ENCODE measurements at regions not wholly inside any gene's neighbourhood (a gene's known extent, or its start where the extent isn't known, plus 50 kb on each side); places are given as distances from the start of the nearest gene placed in this dataset.
"Not testable (repeated sequence)": the region's sequence is repeated elsewhere in the genome, so short reads cannot be mapped to it uniquely, and the experiment has no call there.

GRCh38 chr5:110306650-110307049 is 419.8 kb downstream of the TMEM232 start:
- no peak for DNase-seq (ENCODE audit: low spot score)

- DNase-seq (ENCODE audit: low spot score), result no peak
These were observed 417.2 kb downstream of the TMEM232 start for GRCh38 chr5:110309222-110309621.

GRCh38 chr5:110316566-110316965 is 409.9 kb downstream of the TMEM232 start:
- not testable (repeated sequence) for DNase-seq (ENCODE audit: low spot score)

DNA sequence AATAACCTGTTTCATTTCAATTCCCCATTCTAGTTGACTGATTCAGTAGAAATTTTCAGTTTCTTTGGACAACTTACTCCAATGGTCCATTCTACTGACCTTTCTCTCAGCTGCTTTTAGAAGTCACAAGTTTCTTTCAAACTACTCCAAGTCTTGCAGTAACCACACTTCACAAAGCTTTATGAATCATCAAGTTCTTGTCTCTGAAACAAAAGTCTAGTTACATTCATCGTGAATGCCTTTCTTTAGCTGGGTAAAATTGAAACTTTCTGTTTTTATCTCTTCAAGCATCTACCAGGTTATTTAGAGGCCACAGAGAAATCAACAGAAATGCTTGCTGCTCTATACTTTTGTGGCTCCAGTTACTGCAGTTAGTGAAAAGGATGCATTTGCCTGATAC is 405.4 kb downstream of the TMEM232 start:
- no peak for DNase-seq (ENCODE audit: low spot score)

- DNase-seq (ENCODE audit: low spot score), result no peak
These were observed 403.1 kb downstream of the TMEM232 start for GRCh38 chr5:110323357-110323756.

DNA sequence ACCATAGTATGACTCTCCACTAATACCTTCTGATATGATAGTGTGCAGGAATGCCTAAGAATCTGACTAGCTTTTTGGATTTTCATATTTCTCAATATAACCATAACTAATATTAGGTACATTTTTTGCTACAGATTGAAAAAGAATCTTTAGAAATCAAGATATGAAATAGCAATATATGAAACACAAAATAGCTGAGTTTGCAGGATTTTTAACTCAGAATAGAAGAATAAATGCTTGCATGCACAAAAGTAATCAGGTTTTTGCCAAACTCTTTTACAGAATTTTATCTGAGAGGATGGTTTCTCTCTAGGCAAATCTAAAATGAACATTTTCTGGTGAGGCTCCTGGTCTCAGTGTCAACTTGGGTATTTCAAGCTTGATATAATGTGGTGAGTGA is 402.6 kb downstream of the TMEM232 start:
- DNase-seq (ENCODE audit: low spot score), result no peak

DNA sequence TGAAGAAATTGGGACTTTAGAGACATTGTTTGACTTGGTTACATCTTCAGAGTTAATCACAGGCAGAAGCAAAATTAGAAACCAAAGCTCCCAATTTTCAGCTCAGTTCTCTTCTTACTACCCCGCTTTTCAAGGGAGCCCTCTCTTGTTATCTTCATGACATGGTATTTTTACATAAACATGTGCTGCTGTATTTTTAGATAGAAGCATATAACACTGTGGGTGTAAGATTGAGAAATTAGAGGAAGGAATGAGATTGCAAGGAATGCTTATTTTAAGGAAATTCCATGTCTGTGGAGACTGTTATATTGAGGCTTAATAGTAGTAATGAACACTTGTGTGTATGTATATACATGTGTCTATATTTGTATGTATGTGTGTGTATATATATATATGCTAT is 401.6 kb downstream of the TMEM232 start:
- no peak for DNase-seq (ENCODE audit: low spot score)

- no peak for DNase-seq (ENCODE audit: low spot score)
These were observed 396.4 kb downstream of the TMEM232 start for GRCh38 chr5:110329955-110330525.

- no peak for DNase-seq (ENCODE audit: low spot score)
These were observed 393.1 kb downstream of the TMEM232 start for GRCh38 chr5:110333384-110333783.

GRCh38 chr5:110335361-110336066 is 391.0 kb downstream of the TMEM232 start:
- DNase-seq (ENCODE audit: low spot score), result no peak

DNA sequence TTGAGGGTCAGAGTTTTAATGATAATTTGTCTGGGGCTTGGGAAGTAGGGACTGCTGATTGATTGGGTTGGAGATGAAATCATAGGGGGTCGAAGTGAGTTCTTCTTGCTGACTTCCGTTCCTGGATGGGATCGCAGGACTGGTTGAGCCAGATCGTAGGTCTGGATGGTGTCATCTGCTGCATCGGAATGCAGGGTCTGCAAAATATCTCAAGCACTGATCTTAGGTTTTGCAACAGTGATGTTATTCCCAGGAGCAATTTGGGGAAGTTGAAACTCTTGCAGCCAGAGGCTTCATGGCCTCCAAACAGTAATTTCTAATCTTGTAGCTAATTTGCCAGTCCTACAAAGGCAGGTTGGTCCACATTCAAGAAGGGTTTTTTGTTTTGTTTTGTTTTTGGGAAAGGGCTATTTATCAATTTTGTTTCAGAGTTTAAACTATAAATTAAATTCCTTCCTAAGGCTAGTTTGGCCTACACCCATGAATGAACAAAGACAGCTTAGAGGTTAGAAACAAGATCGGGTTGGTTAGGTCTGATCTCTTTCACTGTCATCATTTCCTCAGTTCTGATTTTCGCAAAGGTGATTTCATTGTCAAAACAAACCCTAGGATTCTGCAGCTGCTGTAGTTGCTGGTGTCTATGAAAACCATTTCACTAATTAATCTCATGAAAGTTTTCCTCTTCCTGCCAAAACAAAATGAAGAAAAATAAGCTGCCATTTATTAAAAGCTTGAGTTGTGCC is 388.0 kb downstream of the TMEM232 start:
- no peak for DNase-seq (ENCODE audit: low spot score)

GRCh38 chr5:110339399-110339798 is 387.1 kb downstream of the TMEM232 start:
- DNase-seq (ENCODE audit: low spot score), result no peak

- DNase-seq (ENCODE audit: low spot score), result no peak
These were observed 384.6 kb downstream of the TMEM232 start for GRCh38 chr5:110341836-110342235.

GRCh38 chr5:110342683-110343082 is 383.8 kb downstream of the TMEM232 start:
- no peak for DNase-seq (ENCODE audit: low spot score)

GRCh38 chr5:110343616-110344015 is 382.9 kb downstream of the TMEM232 start:
- no peak for DNase-seq (ENCODE audit: low spot score)

DNA sequence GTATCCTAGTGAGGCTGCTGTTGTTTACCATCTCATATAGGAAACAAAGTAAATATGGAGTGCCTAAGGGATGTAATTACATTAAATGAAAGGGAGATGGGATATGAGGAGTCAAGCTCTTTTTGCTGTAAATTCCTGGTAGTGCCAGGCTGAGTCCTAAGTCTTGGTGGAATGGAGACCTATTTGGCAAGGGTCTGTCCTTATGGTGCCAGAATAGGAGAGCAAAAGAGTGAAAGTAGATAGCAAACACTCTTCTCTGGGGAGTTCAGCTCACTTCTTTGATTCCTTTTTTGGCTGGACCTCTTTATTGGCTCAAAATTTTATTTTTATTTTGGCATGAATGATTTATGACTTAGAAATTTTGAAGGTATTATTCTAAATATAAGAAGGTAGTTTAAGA is 380.8 kb downstream of the TMEM232 start:
- DNase-seq (ENCODE audit: low spot score), result no peak

GRCh38 chr5:110346893-110347358 is 379.5 kb downstream of the TMEM232 start:
- DNase-seq (ENCODE audit: low spot score), result no peak

- no peak for DNase-seq (ENCODE audit: low spot score)
These were observed 378.7 kb downstream of the TMEM232 start for GRCh38 chr5:110347781-110348180.

DNA sequence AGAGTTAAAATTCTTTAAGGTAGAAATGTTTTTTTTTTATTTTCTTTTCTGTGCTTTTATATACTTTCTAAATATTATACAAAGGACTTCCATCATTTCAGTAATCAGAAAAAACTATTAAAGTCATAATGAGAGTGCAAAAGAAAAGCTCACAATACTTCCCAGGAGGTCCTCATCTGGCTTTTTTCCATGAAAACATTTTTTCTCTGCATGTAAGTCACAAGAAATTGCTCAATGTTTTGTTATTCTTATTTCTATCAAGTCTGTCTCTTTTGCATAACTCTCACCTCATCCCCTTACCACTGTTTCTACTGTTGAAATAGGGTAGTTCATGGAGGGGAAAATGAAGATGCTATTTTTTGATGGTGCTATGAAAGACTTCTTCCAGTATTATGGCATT is 375.0 kb downstream of the TMEM232 start:
- DNase-seq (ENCODE audit: low spot score), result no peak

DNA sequence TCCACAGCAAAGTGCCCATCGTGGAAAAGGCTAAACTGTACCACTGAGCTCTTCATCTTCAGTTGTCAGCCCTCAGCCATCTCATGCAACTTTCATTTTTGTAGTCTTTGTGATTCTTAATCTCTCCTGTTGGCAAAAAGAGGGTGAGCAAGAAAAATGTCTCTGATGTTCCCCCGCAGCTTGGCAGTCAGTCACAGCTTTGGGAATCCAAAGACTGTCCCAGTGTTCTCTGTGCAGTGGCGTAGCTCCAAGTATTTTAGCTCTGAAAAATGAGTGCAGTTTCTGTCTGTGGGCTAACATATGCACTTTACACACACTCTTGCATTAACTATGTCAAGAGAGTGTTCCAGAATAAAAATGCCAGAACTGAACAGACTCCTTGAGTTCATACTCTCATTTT is 372.2 kb downstream of the TMEM232 start:
- DNase-seq (ENCODE audit: low spot score), result no peak

- no peak for DNase-seq (ENCODE audit: low spot score)
These were observed 371.4 kb downstream of the TMEM232 start for GRCh38 chr5:110354915-110355644.

GRCh38 chr5:110356677-110357076 is 369.8 kb downstream of the TMEM232 start:
- no peak for DNase-seq (ENCODE audit: low spot score)

DNA sequence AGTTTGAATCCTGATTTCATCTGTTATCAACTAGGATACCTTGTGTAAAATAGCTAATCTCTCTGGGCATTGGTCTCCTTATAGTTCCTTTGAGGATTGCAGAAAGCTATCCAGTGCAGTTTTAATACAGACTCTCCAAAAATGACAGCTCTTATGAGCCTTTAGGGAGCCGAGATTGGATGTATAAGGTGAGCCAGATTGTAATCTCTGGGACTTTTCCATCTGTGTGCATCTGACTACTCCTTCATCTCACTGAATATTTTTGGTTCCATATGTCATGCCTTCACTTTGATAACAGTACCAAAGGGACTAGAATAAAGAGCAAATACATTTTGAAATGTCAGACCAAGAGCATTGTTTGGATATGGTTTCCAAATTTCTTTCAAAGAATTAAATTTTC is 367.2 kb downstream of the TMEM232 start:
- DNase-seq (ENCODE audit: low spot score), result no peak

All from kidney capillary endothelial cell (primary cell).